ENCODE measurements at regions not wholly inside any gene's neighbourhood (a gene's known extent, or its start where the extent isn't known, plus 50 kb on each side); places are given as distances from the start of the nearest gene placed in this dataset.

- no peak overlapping the region for H3K4me3 ChIP-seq (ENCODE audit: low read depth, poor library complexity, severe bottlenecking)
- intact Hi-C loops (cut with DNase I; ENCODE audit: low total_unique reads) = no loop called here
- 68 to 74% methylated on average over 3 of the region's 3 CpGs for WGBS, 2 donors
- no peak for TF ChIP-seq POLR2A (IDR thresholded peaks at IDR 0.05)
- TF ChIP-seq CTCF (IDR thresholded peaks at IDR 0.05) = no peak
- peak in 1 of 2 donors; percentile 74 for DNase-seq (ENCODE audit: low spot score in 2 of 2)
Observed at GRCh38 chr3:193857996-193858395, 265.0 kb downstream of the OPA1 start.

- 68 to 85% methylated on average over 3 of the region's 3 CpGs for WGBS, 2 donors
- TF ChIP-seq POLR2A (IDR thresholded peaks at IDR 0.05) (no peak), CTCF (IDR thresholded peaks at IDR 0.05) (no peak)
- intact Hi-C loops (cut with DNase I; ENCODE audit: low total_unique reads) = no loop called here
- no peak overlapping the region for H3K4me3 ChIP-seq (ENCODE audit: low read depth, poor library complexity, severe bottlenecking)
- DNase-seq (ENCODE audit: low spot score in 2 of 2) = no peak
Observed at GRCh38 chr3:193859195-193859594, 266.2 kb downstream of the OPA1 start.

- 89 to 90% methylated on average over 2 of the region's 2 CpGs for WGBS, 2 donors
- DNase-seq (ENCODE audit: low spot score in 2 of 2) = no peak
- H3K4me3 ChIP-seq (ENCODE audit: low read depth, poor library complexity, severe bottlenecking) = no peak overlapping the region
- TF ChIP-seq POLR2A (IDR thresholded peaks at IDR 0.05) = no peak
- TF ChIP-seq CTCF (IDR thresholded peaks at IDR 0.05) = no peak
- intact Hi-C loops (cut with DNase I; ENCODE audit: low total_unique reads) = no loop called here
Observed at GRCh38 chr3:193861012-193861411, 268.0 kb downstream of the OPA1 start.

- intact Hi-C loops (cut with DNase I; ENCODE audit: low total_unique reads) = no loop called here
- TF ChIP-seq POLR2A (IDR thresholded peaks at IDR 0.05) (no peak), CTCF (IDR thresholded peaks at IDR 0.05) (no peak)
- peak in 1 of 2 donors; percentile 56 for DNase-seq (ENCODE audit: low spot score in 2 of 2)
- 82 to 86% methylated on average over 4 of the region's 4 CpGs for WGBS, 2 donors
- H3K4me3 ChIP-seq (ENCODE audit: low read depth, poor library complexity, severe bottlenecking) = no peak overlapping the region
Observed at GRCh38 chr3:193862843-193863242, 269.8 kb downstream of the OPA1 start.

GRCh38 chr3:193863657-193864357 is 270.8 kb downstream of the OPA1 start:
- TF ChIP-seq POLR2A (IDR thresholded peaks at IDR 0.05) (no peak), CTCF (IDR thresholded peaks at IDR 0.05) (no peak)
- WGBS, 2 donors = 79 to 83% methylated on average over 9 of the region's 9 CpGs
- no peak for DNase-seq (ENCODE audit: low spot score in 2 of 2)
- intact Hi-C loops (cut with DNase I; ENCODE audit: low total_unique reads) = no loop called here
- H3K4me3 ChIP-seq (ENCODE audit: low read depth, poor library complexity, severe bottlenecking) = no peak overlapping the region

GRCh38 chr3:193865339-193865738 is 270.6 kb upstream of the HES1 start:
- intact Hi-C loops (cut with DNase I; ENCODE audit: low total_unique reads) = no loop called here
- DNase-seq (ENCODE audit: low spot score in 2 of 2) = no peak
- WGBS, 2 donors = 93 to 96% methylated on average over 1 of the region's 1 CpG
- H3K4me3 ChIP-seq (ENCODE audit: low read depth, poor library complexity, severe bottlenecking) = no peak overlapping the region
- no peak for TF ChIP-seq CTCF (IDR thresholded peaks at IDR 0.05)
- no peak for TF ChIP-seq POLR2A (IDR thresholded peaks at IDR 0.05)

All from lower leg skin (tissue), 4 donors.